ENCODE measurements at regions not wholly inside any gene's neighbourhood (a gene's known extent, or its start where the extent isn't known, plus 50 kb on each side); places are given as distances from the start of the nearest gene placed in this dataset.

GRCh38 chr12:130016194-130016593 is 112.4 kb upstream of the TMEM132D start:
- intact Hi-C loops (cut with DNase I): no loop called here

GRCh38 chr12:130016986-130017385 is 113.2 kb upstream of the TMEM132D start:
- intact Hi-C loops (cut with DNase I): no loop called here
- peak in 2 of 10 donors; percentile 40 to 89 for DNase-seq

More at GRCh38 chr12:130016194-130016593, 112.4 kb upstream of the TMEM132D start:
- DNase-seq: no peak

GRCh38 chr12:130017591-130018449 is 114.0 kb upstream of the TMEM132D start:
- peak; percentile 55 to 96 (median 71) for DNase-seq
- intact Hi-C loops (cut with DNase I): no loop called here

GRCh38 chr12:130018614-130019013 is 114.8 kb upstream of the TMEM132D start:
- peak in 1 of 10 donors; percentile 85 for DNase-seq
- intact Hi-C loops (cut with DNase I): no loop called here

GRCh38 chr12:130026608-130027176 is 122.9 kb upstream of the TMEM132D start:
- intact Hi-C loops (cut with DNase I): no loop called here
- DNase-seq: peak in 3 of 10 donors; percentile 36 to 74 (median 56)

- peak in 1 of 10 donors; percentile 22 for DNase-seq
- intact Hi-C loops (cut with DNase I): no loop called here
Observed at GRCh38 chr12:130027798-130028197, 124.0 kb upstream of the TMEM132D start.

- intact Hi-C loops (cut with DNase I): no loop called here
- peak in 1 of 10 donors; percentile 50 for DNase-seq
Observed at GRCh38 chr12:130029151-130029550, 125.3 kb upstream of the TMEM132D start.

- no peak for DNase-seq
- intact Hi-C loops (cut with DNase I): no loop called here
Observed at GRCh38 chr12:130031041-130031440, 127.2 kb upstream of the TMEM132D start.

- peak; percentile 63 to 96 (median 82) for DNase-seq
- intact Hi-C loops (cut with DNase I): no loop called here
Observed at GRCh38 chr12:130031571-130032189, 127.9 kb upstream of the TMEM132D start.

GRCh38 chr12:130041983-130042812 is 120.1 kb upstream of the FZD10 start:
- peak; percentile 69 to 97 (median 86) for DNase-seq
- intact Hi-C loops (cut with DNase I): loop anchor here (1.0 to 5.0 kb wide), 2 partner anchors 293 to 705 kb away; no protein-coding TSS in a partner anchor

GRCh38 chr12:130043685-130044406 is 118.4 kb upstream of the FZD10 start:
- intact Hi-C loops (cut with DNase I): loop anchor here (5.0 kb wide), 1 partner anchor 703 kb away; no protein-coding TSS in a partner anchor
- no peak for DNase-seq

GRCh38 chr12:130044991-130045621 is 117.2 kb upstream of the FZD10 start:
- no peak for DNase-seq
- intact Hi-C loops (cut with DNase I): loop anchor here (5.0 kb wide), 1 partner anchor 702 kb away; no protein-coding TSS in a partner anchor

GRCh38 chr12:130049666-130050065 is 112.6 kb upstream of the FZD10 start:
- no peak for DNase-seq
- intact Hi-C loops (cut with DNase I): no loop called here

- intact Hi-C loops (cut with DNase I): no loop called here
- no peak for DNase-seq
Observed at GRCh38 chr12:130051900-130052299, 110.4 kb upstream of the FZD10 start.

GRCh38 chr12:130053651-130054069 is 108.6 kb upstream of the FZD10 start:
- intact Hi-C loops (cut with DNase I): no loop called here
- peak in 1 of 10 donors; percentile 80 for DNase-seq

- no peak for DNase-seq
- intact Hi-C loops (cut with DNase I): no loop called here
Observed at GRCh38 chr12:130054803-130055202, 107.5 kb upstream of the FZD10 start.

GRCh38 chr12:130058926-130059472 is 103.3 kb upstream of the FZD10 start:
- DNase-seq: no peak
- intact Hi-C loops (cut with DNase I): no loop called here

- DNase-seq: no peak
Observed at GRCh38 chr12:130063866-130064265, 98.4 kb upstream of the FZD10 start.

GRCh38 chr12:130064999-130065398 is 97.3 kb upstream of the FZD10 start:
- intact Hi-C loops (cut with DNase I): no loop called here
- no peak for DNase-seq

More at GRCh38 chr12:130063866-130064265, 98.4 kb upstream of the FZD10 start:
- intact Hi-C loops (cut with DNase I): no loop called here

Data from posterior cingulate gyrus (tissue), 11 donors.